NCI-H82 (cell line): ENCODE measurements at regions not wholly inside any gene's neighbourhood (a gene's known extent, or its start where the extent isn't known, plus 50 kb on each side); places are given as distances from the start of the nearest gene placed in this dataset.
"Not testable (repeated sequence)": the region's sequence is repeated elsewhere in the genome, so short reads cannot be mapped to it uniquely, and the experiment has no call there.

ENCODE experiments used
- DNase-seq: peaks from one replicate; lab custom pipeline; 2025; lab: John Stamatoyannopoulos, UW

DNA sequence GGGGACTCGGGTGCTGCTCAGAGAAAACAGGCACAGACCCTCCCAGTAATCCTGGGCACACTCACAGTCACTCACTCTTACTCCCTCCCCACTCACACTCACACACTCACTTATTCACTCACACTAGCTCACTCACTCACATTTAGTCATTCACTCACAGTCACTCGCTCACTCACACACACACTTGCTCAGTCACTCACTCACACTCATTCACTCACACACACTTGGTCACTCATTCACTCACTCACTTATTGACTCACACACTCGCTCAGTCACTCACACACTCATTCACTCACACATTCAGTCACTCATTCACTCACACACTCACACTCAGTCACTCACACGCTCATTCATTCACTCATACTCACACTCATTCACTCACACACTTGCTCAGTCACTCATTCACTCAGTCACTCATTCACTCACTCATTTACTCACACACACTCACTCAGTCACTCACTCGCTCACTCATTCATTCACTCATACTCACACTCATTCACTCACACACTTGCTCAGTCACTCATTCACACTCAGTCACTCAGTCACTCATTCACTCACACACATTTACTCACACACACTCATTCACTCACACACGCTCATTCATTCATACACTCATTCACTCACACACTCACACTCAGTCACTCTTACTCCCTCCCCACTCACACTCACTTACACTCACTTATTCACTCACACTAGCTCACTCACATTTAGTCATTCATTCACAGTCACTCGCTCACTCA, 164.2 kb upstream of the C1orf174 start:
- DNase-seq = no peak

DNA sequence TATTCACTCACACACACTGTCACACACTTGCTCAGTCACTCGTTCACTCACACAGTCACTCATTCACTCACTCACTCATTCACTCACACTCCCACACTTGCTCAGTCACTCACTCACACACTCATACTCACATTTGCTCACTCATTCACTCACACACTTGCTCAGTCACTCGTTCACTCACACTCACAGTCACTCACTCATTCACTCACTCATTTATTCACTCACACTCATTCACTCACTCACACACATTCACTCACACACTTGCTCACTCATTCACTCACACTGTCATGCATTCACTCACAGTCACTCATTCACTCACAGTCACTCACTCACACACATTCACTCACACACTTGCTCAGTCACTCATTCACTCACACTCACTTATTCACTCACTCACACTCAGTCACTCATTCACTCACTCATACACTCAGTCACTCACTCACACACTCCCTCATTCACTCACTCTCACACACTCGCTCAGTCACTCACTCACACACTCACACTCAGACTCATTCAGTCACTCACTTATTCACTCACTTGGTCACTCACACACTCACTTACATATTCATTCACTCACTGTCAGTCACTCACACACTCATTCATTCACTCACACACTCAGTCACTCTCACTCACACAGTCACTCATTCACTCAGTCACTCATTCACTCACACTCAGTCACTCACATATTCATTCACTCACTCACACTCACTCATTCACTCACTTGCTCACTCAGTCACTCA, 167.0 kb upstream of the C1orf174 start:
- DNase-seq = no peak

GRCh38 chr1:4068076-4068475, 168.0 kb upstream of the C1orf174 start:
- DNase-seq = no peak

- peak; percentile 98 for DNase-seq
These were observed 171.6 kb upstream of the C1orf174 start for GRCh38 chr1:4071653-4072052.

DNA sequence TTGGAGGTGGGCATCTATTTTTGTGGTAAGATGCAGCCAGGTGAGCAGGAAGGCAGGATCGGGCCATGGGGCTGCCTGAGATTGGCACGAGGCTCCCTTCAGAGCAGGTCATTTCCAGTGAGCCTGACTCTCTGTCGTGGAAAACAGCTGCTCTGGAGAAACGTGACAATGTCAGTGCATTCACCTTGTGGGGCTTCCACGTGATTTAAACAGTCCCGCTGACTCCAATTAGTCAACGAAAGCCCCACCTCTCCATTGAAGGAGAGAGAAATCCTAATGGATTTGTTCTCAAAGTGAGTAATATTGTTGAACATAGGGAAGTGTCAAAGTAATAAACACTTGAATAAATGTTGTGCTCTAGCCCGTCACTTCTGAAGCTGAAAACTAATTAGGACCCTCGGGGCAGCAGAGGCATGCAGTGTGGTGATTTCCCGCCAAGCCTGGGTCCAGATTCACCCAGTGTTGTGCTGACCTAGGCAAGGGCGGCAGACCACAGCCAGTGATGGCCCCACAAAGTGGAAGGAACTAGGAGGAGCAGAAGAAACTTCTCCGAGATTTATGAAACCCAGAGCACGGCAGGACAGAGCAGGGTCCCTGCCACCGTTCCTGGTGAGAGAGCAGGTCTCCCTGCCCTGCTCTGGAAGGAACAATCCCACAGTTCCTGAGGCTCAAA, 172.5 kb upstream of the C1orf174 start:
- DNase-seq = peak; percentile 41

- DNase-seq = no peak
These were observed 175.6 kb upstream of the C1orf174 start for GRCh38 chr1:4075436-4076225.

DNA sequence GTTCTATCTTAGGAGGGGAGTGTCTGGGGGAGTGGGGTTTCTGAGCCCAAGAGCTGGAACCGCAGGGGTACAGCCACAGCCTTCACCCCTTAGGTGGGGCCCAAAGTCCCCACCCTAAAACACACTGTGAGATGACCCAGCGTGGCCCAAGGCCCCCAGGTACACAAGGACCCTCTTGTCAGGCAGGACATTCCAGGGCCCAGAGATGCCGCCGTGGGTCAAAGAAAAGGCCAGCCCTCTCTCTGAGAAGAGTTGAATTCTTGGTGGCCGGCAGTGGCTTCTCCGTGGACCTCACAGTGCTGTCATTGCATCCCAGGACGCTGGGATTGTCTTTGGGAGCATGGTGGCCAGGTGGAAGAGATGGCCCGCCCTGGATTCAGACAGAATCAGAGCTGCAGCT, 176.3 kb upstream of the C1orf174 start:
- no peak for DNase-seq

- DNase-seq = not testable (repeated sequence)
These were observed 178.3 kb upstream of the C1orf174 start for GRCh38 chr1:4078091-4078962.

DNA sequence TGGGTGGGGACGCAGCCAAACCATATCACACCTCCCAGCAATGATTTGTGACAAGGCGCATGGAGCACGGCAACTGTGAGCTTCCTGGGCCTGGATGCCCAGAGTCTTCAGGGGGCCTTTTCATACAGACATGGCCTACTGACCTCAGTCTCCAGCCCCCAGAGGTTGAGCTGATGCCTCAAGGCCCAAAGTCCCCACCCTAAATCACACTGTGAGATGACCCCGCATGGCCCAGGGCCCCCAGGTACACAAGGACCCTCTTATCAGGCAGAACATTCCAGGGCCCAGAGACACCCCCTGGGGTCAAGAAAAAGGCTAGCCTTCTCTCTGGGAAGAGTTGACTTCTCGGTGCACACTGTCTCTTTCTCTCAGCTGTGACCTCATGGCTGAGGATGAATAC, 179.7 kb upstream of the C1orf174 start:
- DNase-seq = no peak

DNA sequence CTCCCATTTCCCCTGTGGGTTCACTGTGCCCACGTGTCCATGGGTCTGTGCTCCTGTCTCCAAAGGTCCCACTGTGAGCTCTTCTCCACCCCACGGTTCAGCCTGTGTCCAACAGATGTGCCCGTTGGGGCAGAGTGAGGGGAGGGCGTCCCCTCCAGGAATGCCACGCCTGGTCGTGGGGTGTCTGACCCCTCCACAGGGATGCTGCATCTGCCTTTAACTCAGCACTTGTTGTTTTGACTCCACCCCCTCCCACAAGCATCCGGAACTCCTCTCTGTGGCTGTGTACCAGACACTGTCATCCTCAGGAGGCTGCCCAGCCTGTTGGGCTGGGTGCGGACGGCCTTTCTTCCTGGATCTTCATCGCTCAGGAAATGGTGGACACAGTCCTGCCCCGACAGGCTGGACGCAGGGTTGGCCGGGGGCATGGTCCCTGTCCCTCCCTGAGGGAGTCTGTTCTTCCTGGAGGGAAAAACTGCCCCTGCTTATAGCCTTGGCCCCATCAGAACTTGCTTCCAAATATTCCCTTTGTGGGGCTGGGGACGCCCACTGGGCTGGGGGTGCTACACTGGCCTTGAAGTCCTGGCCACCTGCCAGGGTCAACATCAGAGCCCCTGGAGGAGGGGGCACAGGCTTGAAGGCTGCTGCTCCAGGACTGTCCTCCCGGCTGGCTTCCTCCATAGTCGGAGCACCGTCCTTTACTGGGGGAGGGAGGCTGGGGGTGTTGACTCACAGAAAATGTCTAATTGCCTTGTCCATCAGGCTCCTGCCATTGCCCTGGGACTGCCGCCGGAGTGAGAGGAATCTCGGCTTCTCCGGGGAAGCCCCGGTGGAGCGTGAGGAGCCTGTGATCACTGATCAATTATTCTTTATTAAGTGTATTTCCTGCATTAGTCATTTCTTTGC, 182.0 kb upstream of the C1orf174 start:
- no peak for DNase-seq

DNA sequence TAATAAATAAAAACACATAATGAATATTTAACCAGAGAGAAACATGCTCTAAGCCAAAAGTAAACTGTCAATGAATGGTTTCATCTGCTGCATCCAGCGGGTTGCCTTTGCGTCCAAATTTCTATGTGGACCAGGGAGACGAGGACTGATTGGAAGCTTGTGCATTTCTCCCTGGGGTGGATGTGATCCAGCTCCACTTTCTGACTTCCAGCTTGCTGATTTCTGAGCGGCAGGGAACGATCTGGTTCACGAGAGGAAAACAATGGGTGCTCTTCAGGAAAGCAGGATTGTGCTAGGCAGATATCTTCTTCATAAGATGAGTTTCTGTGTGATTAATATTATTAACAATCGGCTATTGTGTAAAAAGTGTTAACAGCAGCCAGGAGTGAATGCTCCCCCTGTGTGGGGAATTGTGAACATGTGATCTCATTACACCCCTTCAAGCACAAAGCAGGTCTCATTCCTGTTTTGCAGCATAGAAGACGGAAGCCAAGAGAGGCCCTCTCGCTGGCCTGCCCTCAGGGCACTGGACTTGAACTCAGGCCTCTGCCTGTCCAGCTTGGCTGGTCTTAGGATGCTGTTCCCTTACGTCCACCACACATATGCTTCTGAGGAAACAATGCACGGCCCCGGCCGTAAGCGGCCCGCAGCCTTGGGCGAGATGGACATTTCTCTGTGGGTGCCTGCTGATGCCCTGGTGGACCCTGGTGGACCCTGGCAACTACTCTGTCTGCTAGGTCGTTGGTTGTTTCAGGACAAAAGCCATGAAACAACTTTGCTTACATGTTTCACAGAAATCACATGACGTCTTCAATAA, 183.4 kb upstream of the C1orf174 start:
- no peak for DNase-seq

DNA sequence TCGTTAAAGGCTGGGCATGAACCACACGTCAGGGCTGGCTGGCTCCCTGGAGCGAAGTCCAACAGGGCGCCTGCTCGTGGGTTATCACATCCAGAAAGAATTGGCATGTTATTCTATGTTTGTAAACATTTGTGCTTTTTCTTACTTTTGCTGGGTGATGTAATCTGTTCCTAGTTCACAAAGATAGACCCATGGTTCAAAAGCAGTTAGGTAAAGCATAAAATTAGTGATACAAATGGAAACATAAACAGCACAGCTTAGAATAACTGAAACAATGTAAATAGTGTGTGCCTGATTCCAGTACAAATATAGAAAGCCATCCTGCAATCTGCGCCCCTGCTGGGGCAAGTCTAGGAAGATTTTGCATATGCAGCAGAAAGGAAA, 184.0 kb upstream of the C1orf174 start:
- no peak for DNase-seq

DNA sequence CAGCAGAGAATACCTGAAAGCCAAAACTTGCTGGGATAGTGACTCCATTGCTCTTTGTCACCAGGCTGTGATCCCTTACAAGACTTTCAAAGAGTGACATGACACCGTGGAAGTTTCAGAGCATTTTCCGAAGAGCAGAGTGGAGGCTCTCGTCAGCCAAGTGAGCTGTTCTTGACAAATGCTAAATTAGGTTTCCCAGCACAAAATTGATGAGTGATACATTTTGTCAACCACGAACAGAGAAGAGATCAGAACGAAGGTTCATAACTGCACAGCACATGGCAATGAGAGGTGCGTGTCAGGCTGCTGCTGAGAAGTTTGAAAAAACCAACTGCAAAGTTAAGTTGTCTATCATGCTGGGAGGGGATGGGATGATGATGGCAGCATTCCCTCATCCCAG, 184.4 kb upstream of the C1orf174 start:
- no peak for DNase-seq

GRCh38 chr1:4084896-4085295, 184.8 kb upstream of the C1orf174 start:
- no peak for DNase-seq

DNA sequence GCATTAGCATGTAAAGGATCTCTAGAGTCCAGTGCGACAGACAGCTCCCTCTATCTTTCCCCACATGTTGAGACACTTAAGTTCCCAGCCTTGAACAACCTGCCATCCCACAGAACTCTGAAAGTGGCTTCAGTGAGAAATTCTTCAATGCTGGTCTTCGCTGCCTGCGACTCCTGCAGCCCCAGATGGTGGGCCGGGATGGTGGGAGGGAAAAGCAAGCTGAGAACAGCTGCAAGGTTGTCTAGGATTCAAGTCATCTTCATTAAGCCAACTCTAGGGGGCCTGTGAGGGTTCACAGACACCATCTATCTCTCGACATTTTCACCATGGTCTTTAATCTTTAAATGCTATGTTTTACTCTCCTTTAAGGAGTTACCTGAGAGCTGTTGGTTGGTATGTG, 185.5 kb upstream of the C1orf174 start:
- DNase-seq = peak; percentile 45

DNA sequence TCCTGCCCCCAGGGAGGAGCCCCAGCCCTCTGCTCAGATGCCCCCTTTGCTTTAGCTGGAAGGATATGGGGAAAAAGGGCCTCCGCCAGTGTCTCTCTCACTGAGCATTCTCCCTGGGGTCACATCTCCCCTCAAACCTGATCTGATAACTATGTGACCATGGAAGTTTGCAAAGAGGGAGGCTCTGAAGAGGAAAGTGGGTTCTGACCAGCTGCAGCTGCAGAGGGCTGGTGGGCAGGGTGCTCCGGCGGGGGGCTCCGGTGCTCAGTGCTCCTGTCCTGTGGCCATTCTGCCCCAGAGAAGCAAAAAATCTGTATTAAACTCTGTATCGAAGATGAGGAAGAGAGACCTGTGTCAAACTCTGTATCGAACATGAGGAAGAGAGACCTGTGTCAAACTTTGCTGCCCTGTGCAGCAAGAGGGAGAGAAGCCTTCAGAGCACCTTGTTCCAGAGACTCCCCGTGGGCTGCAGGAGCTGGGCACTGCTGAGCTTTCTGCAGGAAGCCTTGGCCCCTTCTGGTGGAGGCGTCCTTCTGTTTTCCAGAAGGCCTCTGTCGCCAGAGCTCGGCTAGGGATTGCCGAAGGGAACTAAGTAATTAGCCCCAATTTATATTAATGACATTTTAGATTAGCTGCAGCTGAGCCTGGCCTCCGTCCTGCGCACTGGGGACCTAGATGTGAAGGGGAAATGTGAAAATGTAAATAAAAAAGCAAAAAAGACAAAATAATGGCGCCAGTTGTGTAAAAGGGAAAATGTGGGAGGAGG, 186.2 kb upstream of the C1orf174 start:
- peak; percentile 40 for DNase-seq

DNA sequence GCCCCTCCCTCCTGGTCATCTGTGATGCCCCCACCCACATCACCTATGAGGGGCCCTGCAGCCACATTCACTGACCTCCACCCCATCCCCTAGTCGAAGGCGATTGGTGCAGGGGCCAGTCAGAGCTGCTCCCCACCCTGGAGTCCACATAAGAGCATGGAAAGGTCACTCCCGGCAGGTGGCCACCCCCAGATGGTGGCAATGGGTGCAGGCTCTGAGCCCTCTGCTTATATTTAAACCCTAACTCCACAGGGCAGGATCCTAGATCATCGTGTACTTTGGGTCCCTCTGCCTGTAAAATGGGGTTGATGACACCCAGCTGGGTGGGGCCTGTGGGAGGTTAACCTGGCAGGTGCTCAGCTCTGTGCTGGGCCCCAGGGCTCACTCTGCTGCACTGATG, 186.8 kb upstream of the C1orf174 start:
- no peak for DNase-seq
